Activated CD4-positive, alpha-beta T cell treated with anti-CD3 and anti-CD28 coated beads for 48 hours (primary cell): ENCODE measurements at regions not wholly inside any gene's neighbourhood (a gene's known extent, or its start where the extent isn't known, plus 50 kb on each side); places are given as distances from the start of the nearest gene placed in this dataset.
"Not testable (repeated sequence)": the region's sequence is repeated elsewhere in the genome, so short reads cannot be mapped to it uniquely, and the experiment has no call there.

ENCODE experiments used
- DNase-seq: peaks from one replicate; pipeline ENCODE4 v3.0.0-alpha.2; 2020

- no peak for DNase-seq
Measured at GRCh38 chr16:9599415-9600120, 508.1 kb downstream of the HAPSTR1 start.

GRCh38 chr16:9602189-9602588, 510.7 kb downstream of the HAPSTR1 start:
- no peak for DNase-seq

GRCh38 chr16:9603316-9603715, 511.9 kb downstream of the HAPSTR1 start:
- no peak for DNase-seq

- no peak for DNase-seq
Measured at GRCh38 chr16:9607515-9608230, 516.2 kb downstream of the HAPSTR1 start.

- DNase-seq = no peak
Measured at GRCh38 chr16:9610727-9611126, 519.3 kb downstream of the HAPSTR1 start.

GRCh38 chr16:9612267-9612666, 520.8 kb downstream of the HAPSTR1 start:
- no peak for DNase-seq

GRCh38 chr16:9614389-9614788, 522.9 kb downstream of the HAPSTR1 start:
- DNase-seq = no peak

- no peak for DNase-seq
Measured at GRCh38 chr16:9622268-9622667, 530.8 kb downstream of the HAPSTR1 start.

GRCh38 chr16:9625122-9625521, 533.7 kb downstream of the HAPSTR1 start:
- DNase-seq = no peak

- no peak for DNase-seq
Measured at GRCh38 chr16:9627427-9627826, 536.0 kb downstream of the HAPSTR1 start.

- DNase-seq = no peak
Measured at GRCh38 chr16:9630119-9630518, 538.7 kb downstream of the HAPSTR1 start.

GRCh38 chr16:9630985-9631384, 539.5 kb downstream of the HAPSTR1 start:
- DNase-seq = no peak

GRCh38 chr16:9633844-9634243, 542.4 kb downstream of the HAPSTR1 start:
- DNase-seq = no peak

- not testable (repeated sequence) for DNase-seq
Measured at GRCh38 chr16:9635150-9635720, 543.8 kb downstream of the HAPSTR1 start.

GRCh38 chr16:9644258-9644657, 538.0 kb downstream of the GRIN2A start:
- no peak for DNase-seq

- DNase-seq = no peak
Measured at GRCh38 chr16:9645911-9646310, 536.3 kb downstream of the GRIN2A start.

- no peak for DNase-seq
Measured at GRCh38 chr16:9647981-9648701, 534.1 kb downstream of the GRIN2A start.

GRCh38 chr16:9650284-9650683, 531.9 kb downstream of the GRIN2A start:
- DNase-seq = no peak

- no peak for DNase-seq
Measured at GRCh38 chr16:9655051-9655450, 527.2 kb downstream of the GRIN2A start.

GRCh38 chr16:9657641-9658040, 524.6 kb downstream of the GRIN2A start:
- DNase-seq = no peak

- DNase-seq = no peak
Measured at GRCh38 chr16:9658164-9658563, 524.1 kb downstream of the GRIN2A start.

GRCh38 chr16:9658586-9658985, 523.6 kb downstream of the GRIN2A start:
- no peak for DNase-seq

- DNase-seq = no peak
Measured at GRCh38 chr16:9660898-9661297, 521.3 kb downstream of the GRIN2A start.
